Right cardiac atrium (tissue), 5 donors: ENCODE measurements at regions not wholly inside any gene's neighbourhood (a gene's known extent, or its start where the extent isn't known, plus 50 kb on each side); places are given as distances from the start of the nearest gene placed in this dataset.
"Not testable (repeated sequence)": the region's sequence is repeated elsewhere in the genome, so short reads cannot be mapped to it uniquely, and the experiment has no call there.

Experiments
- ATAC-seq, 2 donors: fragments of 200-7000 bp; cut with Tn5 transposase; one replicate each; pipeline versions ENCODE4 v1.8.0 to v1.9.1; 2020; ENCODE audit warnings: moderate library complexity in 2 of 2, mild to moderate bottlenecking in 1 of 2
- DNase-seq, 3 donors: peaks; one replicate each; pipeline ENCODE4 v3.0.0-alpha.2; 2020
- H3K27ac ChIP-seq: one replicate; pipeline ENCODE4 v1.5.1; 2013; ENCODE audit warnings: mild to moderate bottlenecking, low read length, control low read depth, moderate library complexity
- H3K27me3 ChIP-seq: one replicate; pipeline ENCODE4 v1.6.1; 2013; ENCODE audit not compliant: control insufficient read depth, insufficient read depth
- H3K4me1 ChIP-seq: one replicate; pipeline ENCODE4 v1.6.1; 2013; ENCODE audit warnings: low read length; ENCODE audit not compliant: control insufficient read depth, insufficient read depth
- H3K4me3 ChIP-seq: one replicate; pipeline ENCODE4 v1.5.1; 2013; ENCODE audit warnings: low read length, control low read depth
- H3K9me3 ChIP-seq: one replicate; pipeline ENCODE4 v1.6.1; 2013; ENCODE audit warnings: low read length; ENCODE audit not compliant: control insufficient read depth
- WGBS: extraction: QIAGEN DNeasy Blood & Tissue Kit; methylation state at CpG from one replicate; pipeline ENCODE4 v1.1.7; 2013; 5-methylcytosine and 5-hydroxymethylcytosine counted together
- intact Hi-C, 4 donors: fragments of 100-400 bp; cut with DNase I; formaldehyde crosslinking; loops; one replicate each; pipeline versions ENCODE4 v1.11.0 to v1.14.0; 2022 to 2023
- donor health status: healthy with polysubstance abuse.
- donor health status: DM: no; HTN: yes; CAD: no.
- donor health status: DM: no; HTN: no; CAD: no.
- donor health status: DM: no; HTN: yes; CAD: no; lungs with severe emphysema.
- donor health status: DM: yes; HTN: yes; CAD: no.

GRCh38 chr7:9698375-9698774, 1265.0 kb downstream of the NXPH1 start:
- Histone ChIP-seq H3K4me3 (no peak overlapping the region), H3K27me3 (no peaks in the 10 kb centered on the region), H3K4me1 (no peaks in the 10 kb centered on the region), H3K27ac (no peak overlapping the region), H3K9me3 (no peaks in the 10 kb centered on the region)
- intact Hi-C loops: no loop called here
- no peak for DNase-seq
- ATAC-seq: no peak

GRCh38 chr7:9709216-9709615, 1264.5 kb upstream of the PHF14 start:
- 87% methylated on average over 1 of the region's 1 CpG for WGBS
- Histone ChIP-seq H3K27ac (no peak overlapping the region), H3K4me3 (no peak overlapping the region), H3K27me3 (no peaks in the 10 kb centered on the region), H3K4me1 (no peaks in the 10 kb centered on the region), H3K9me3 (no peaks in the 10 kb centered on the region)
- ATAC-seq (no peak), DNase-seq (no peak)
- intact Hi-C loops: no loop called here

- no peaks in the 10 kb centered on the region for H3K27me3 ChIP-seq
- ATAC-seq: no peak
- H3K9me3 ChIP-seq: no peaks in the 10 kb centered on the region
- DNase-seq: no peak
- no peaks in the 10 kb centered on the region for H3K4me1 ChIP-seq
- H3K4me3 ChIP-seq: no peak overlapping the region
- 63% methylated on average over 3 of the region's 3 CpGs for WGBS
- intact Hi-C loops: no loop called here
- H3K27ac ChIP-seq: no peak overlapping the region
Observed at GRCh38 chr7:9711259-9711918, 1262.3 kb upstream of the PHF14 start.

DNA sequence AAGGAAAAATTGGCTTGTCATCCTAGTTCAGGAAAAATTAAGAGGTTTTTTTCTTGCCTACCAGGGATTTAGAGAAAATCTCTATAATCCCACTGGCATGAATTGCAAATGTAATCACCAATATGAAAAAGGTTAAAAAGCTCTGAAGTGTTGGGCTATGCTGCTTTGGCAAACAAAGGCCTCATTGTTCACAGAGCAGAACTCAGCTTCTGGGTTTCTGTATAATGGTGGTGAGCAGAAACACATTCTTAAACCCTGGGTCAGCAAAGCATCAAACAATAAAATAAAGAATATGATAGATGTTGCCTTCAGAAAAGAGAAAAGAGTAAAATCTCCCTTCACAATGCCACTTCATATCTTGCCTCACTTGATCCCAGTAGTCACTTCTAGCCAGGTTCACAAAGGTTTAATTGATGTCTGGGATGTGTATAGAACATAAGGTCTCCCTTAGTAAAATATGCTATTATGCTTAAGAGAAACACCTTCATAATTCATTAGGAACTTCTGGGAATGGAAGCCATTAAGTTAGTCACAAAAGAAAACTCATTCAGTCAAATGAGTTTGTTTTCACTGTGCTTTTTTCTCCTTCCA, 1255.5 kb upstream of the PHF14 start:
- DNase-seq: no peak
- no peak overlapping the region for H3K27ac ChIP-seq
- no peaks in the 10 kb centered on the region for H3K27me3 ChIP-seq
- H3K4me1 ChIP-seq: no peaks in the 10 kb centered on the region
- no peak overlapping the region for H3K4me3 ChIP-seq
- no peaks in the 10 kb centered on the region for H3K9me3 ChIP-seq
- ATAC-seq: no peak
- intact Hi-C loops: no loop called here

- H3K27ac ChIP-seq: no peak overlapping the region
- ATAC-seq: no peak
- H3K4me1 ChIP-seq: no peaks in the 10 kb centered on the region
- DNase-seq: no peak
- WGBS: 82% methylated on average over 4 of the region's 4 CpGs
- H3K27me3 ChIP-seq: no peaks in the 10 kb centered on the region
- no peak overlapping the region for H3K4me3 ChIP-seq
- no peaks in the 10 kb centered on the region for H3K9me3 ChIP-seq
- intact Hi-C loops: no loop called here
Observed at GRCh38 chr7:9719303-9719702, 1254.4 kb upstream of the PHF14 start.

DNA sequence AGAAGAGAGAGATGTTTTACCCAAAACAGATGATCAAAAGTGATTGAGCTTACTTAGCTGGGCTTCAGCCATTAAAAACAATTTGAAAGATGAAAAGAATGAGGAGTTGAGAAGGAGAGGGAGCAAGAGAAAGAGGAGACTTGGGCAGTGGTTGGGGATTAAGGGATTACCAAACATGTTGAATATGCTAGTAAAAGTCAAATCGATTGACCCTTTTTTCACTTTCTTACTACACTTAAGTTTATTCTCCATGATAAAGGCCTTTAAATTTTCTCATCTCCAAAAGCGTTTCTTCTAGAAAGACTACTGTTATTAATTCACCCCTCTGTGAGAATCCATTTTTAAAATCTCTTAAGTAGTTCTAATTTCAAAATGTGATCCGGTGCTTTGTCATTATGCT, 1254.0 kb upstream of the PHF14 start:
- DNase-seq (no peak), ATAC-seq (no peak)
- intact Hi-C loops: no loop called here
- WGBS: 84% methylated on average over 3 of the region's 3 CpGs
- Histone ChIP-seq H3K27ac (no peak overlapping the region), H3K4me3 (no peak overlapping the region), H3K9me3 (no peaks in the 10 kb centered on the region), H3K4me1 (no peaks in the 10 kb centered on the region), H3K27me3 (no peaks in the 10 kb centered on the region)

- H3K4me3 ChIP-seq, intact Hi-C loops, DNase-seq, H3K4me1 ChIP-seq, H3K9me3 ChIP-seq, H3K27ac ChIP-seq, H3K27me3 ChIP-seq: not testable (repeated sequence)
- WGBS: 84% methylated on average over 57 of the region's 60 CpGs
- peak in 1 of 2 donors; percentile 31 for ATAC-seq
Observed at GRCh38 chr7:9725940-9726663, 1247.6 kb upstream of the PHF14 start.

GRCh38 chr7:9726811-9727210, 1246.9 kb upstream of the PHF14 start:
- 97% methylated on average over 18 of the region's 22 CpGs for WGBS
- H3K27me3 ChIP-seq, H3K9me3 ChIP-seq, H3K27ac ChIP-seq, intact Hi-C loops, H3K4me3 ChIP-seq, H3K4me1 ChIP-seq: not testable (repeated sequence)
- DNase-seq (peak in 1 of 3 donors; percentile 5), ATAC-seq (peak in 1 of 2 donors; percentile 19)

GRCh38 chr7:9727467-9727869, 1246.2 kb upstream of the PHF14 start:
- H3K27ac ChIP-seq, H3K27me3 ChIP-seq, H3K4me1 ChIP-seq, H3K4me3 ChIP-seq, intact Hi-C loops, H3K9me3 ChIP-seq: not testable (repeated sequence)
- peak in 1 of 3 donors; percentile 22 for DNase-seq
- ATAC-seq: peak in 1 of 2 donors; percentile 14
- 95% methylated on average over 13 of the region's 13 CpGs for WGBS

GRCh38 chr7:9728014-9728657, 1245.5 kb upstream of the PHF14 start:
- H3K27me3 ChIP-seq, intact Hi-C loops, H3K27ac ChIP-seq, ATAC-seq, H3K9me3 ChIP-seq, H3K4me1 ChIP-seq, H3K4me3 ChIP-seq: not testable (repeated sequence)
- peak in 1 of 3 donors; percentile 17 for DNase-seq
- 94% methylated on average over 17 of the region's 17 CpGs for WGBS

GRCh38 chr7:9752033-9752432, 1221.6 kb upstream of the PHF14 start:
- DNase-seq: no peak
- no peak for ATAC-seq

More at GRCh38 chr7:9752033-9752432, 1221.6 kb upstream of the PHF14 start:
- 89% methylated on average over 4 of the region's 4 CpGs for WGBS
- Histone ChIP-seq H3K4me1 (no peaks in the 10 kb centered on the region), H3K27ac (no peak overlapping the region), H3K9me3 (no peaks in the 10 kb centered on the region), H3K27me3 (no peaks in the 10 kb centered on the region), H3K4me3 (no peak overlapping the region)
- intact Hi-C loops: no loop called here
